GM12878 (cell line): ENCODE measurements at regions not wholly inside any gene's neighbourhood (a gene's known extent, or its start where the extent isn't known, plus 50 kb on each side); places are given as distances from the start of the nearest gene placed in this dataset.

ENCODE experiments used
- CREB1 ChIP-seq: IDR thresholded peaks from 2 replicates; pipeline ENCODE4 v1.6.1; 2012; ENCODE audit warnings: low read depth, mild to moderate bottlenecking, inconsistent platforms
- CTCF ChIP-seq, 3 experiments: IDR thresholded peaks in 2 of 3; conservative IDR thresholded peaks in 1 of 3; 2 replicates each; pipeline ENCODE4 v1.5.1; 2011; ENCODE audit warnings: low read depth in 3 of 3, low read length in 3 of 3, mild to moderate bottlenecking in 3 of 3, control low read depth in 2 of 3, moderate library complexity in 2 of 3, inconsistent platforms in 1 of 3, mixed read lengths in 1 of 3; ENCODE audit not compliant: control insufficient read depth in 2 of 3, insufficient read depth in 1 of 3; ENCODE audit errors: extremely low read depth in 1 of 3
- EP300 ChIP-seq, 2 experiments: fragments of 150-350 bp in 1 of 2; IDR thresholded peaks; 2 replicates each; pipeline ENCODE4 v1.6.1; 2011 to 2012; ENCODE audit warnings: low read depth in 2 of 2, low read length in 2 of 2, borderline replicate concordance in 1 of 2, improper control_type of control experiment in 1 of 2, inconsistent platforms in 1 of 2; ENCODE audit not compliant: control insufficient read depth in 1 of 2
- EZH2 ChIP-seq: IDR thresholded peaks from 2 replicates; pipeline ENCODE4 v1.6.1; 2012; ENCODE audit warnings: low read depth, mild to moderate bottlenecking, control low read depth, inconsistent platforms, low read length, borderline replicate concordance; ENCODE audit not compliant: control insufficient read depth
- HCFC1 ChIP-seq: fragments of 150-350 bp; IDR thresholded peaks from 2 replicates; pipeline ENCODE4 v1.6.1; 2014; ENCODE audit warnings: low read length
- HDGF ChIP-seq: fragments of 450-650 bp; IDR thresholded peaks from 2 replicates; pipeline ENCODE4 v1.6.1; 2016; ENCODE audit warnings: antibody characterized with exemption
- IKZF1 ChIP-seq: fragments of 450-650 bp; conservative IDR thresholded peaks from 2 replicates; pipeline ENCODE4 v1.6.1; 2017; ENCODE audit warnings: antibody characterized with exemption, mild to moderate bottlenecking
- IRF4 ChIP-seq: IDR thresholded peaks from 2 replicates; pipeline ENCODE4 v1.6.1; 2011; ENCODE audit warnings: low read depth, low read length
- MAX ChIP-seq: IDR thresholded peaks from 2 replicates; pipeline ENCODE4 v1.6.1; 2012; ENCODE audit warnings: low read depth, low read length, improper control_type of control experiment
- POLR2A ChIP-seq: IDR thresholded peaks from 2 replicates; pipeline ENCODE4 v1.6.1; 2011; ENCODE audit warnings: low read depth, mild to moderate bottlenecking, low read length
- SMC3 ChIP-seq: IDR thresholded peaks from 2 replicates; pipeline ENCODE4 v1.6.1; 2011; ENCODE audit warnings: low read length, improper control_type of control experiment, borderline replicate concordance
- TBL1XR1 ChIP-seq: IDR thresholded peaks from 2 replicates; pipeline ENCODE4 v1.6.1; 2012; ENCODE audit warnings: low read depth, low read length, improper control_type of control experiment
- YBX1 ChIP-seq: fragments of 450-650 bp; IDR thresholded peaks from 2 replicates; pipeline ENCODE4 v1.6.1; 2016; ENCODE audit warnings: antibody characterized with exemption

GRCh38 chr5:148769941-148770340 lies 56.5 kb upstream of the ADRB2 start:
- TF ChIP-seq CTCF (IDR thresholded peaks at IDR 0.05 in 2 of 3, conservative IDR thresholded peaks at IDR 0.05 in 1 of 3; ENCODE audit: control insufficient read depth in 2 of 3, extremely low read depth in 1 of 3, insufficient read depth in 1 of 3, low read depth in 3 of 3, low read length in 3 of 3) (no peak), CREB1 (no peak), HDGF (no peak), MAX (no peak), IKZF1 (no peak), POLR2A (no peak), HCFC1 (no peak), SMC3 (no peak), IRF4 (no peak), EP300 (IDR thresholded peaks at IDR 0.05; ENCODE audit: borderline replicate concordance in 1 of 2, control insufficient read depth in 1 of 2, low read depth in 2 of 2, low read length in 2 of 2) (no peak), YBX1 (no peak), EZH2 (no peak), TBL1XR1 (no peak)
